GM12878 (cell line): ENCODE measurements at regions not wholly inside any gene's neighbourhood (a gene's known extent, or its start where the extent isn't known, plus 50 kb on each side); places are given as distances from the start of the nearest gene placed in this dataset.

ENCODE experiments used
- ATAC-seq: fragments of 200-7000 bp; cut with Tn5 transposase; 3 replicates; pipeline ENCODE4 v1.9.1; 2020; ENCODE audit warnings: mild to moderate bottlenecking, moderate library complexity
- BruUV-seq: library from RNA; stranded (reverse); fragments of 400-500 nt; replicated peaks from 2 replicates; lab custom pipeline; 2021; lab: Mats Ljungman, UMichigan
- CTCF ChIA-PET: fragments of 300-600 bp; sonication (Branson Sonifier 250); formaldehyde crosslinking; extraction: SDS; loops from one replicate; lab custom pipeline; 2021; ENCODE audit warnings: inconsistent platforms; lab: Yijun Ruan, JAX
- POLR2A ChIA-PET: fragments of 350-600 bp; formaldehyde crosslinking; extraction: SDS; loops from one replicate; lab custom pipeline; 2021; ENCODE audit warnings: inconsistent platforms; lab: Charles Lee
- RAD21 ChIA-PET: fragments of 300-600 bp; sonication (Branson Sonifier 250); formaldehyde crosslinking; loops from one replicate; lab custom pipeline; 2023; ENCODE audit warnings: antibody characterized with exemption; ENCODE audit not compliant: unreplicated experiment; lab: Charles Lee
- SMC1A ChIA-PET: fragments of 300-600 bp; sonication (Branson Sonifier 250); formaldehyde crosslinking; loops from one replicate; lab custom pipeline; 2023; ENCODE audit not compliant: unreplicated experiment, uncharacterized antibody; lab: Charles Lee
- DNase-seq: peaks from one replicate; pipeline ENCODE4 v3.0.0-alpha.2; 2011; ENCODE audit warnings: low read depth, low spot score
- FAIRE-seq: peaks from 3 replicates; lab custom pipeline; 2011; peaks lifted over from hg19 to GRCh38; lab: Jason Lieb, UNC
- H2AFZ ChIP-seq: 2 replicates; pipeline ENCODE4 v1.6.0; 2011; ENCODE audit warnings: low read depth, low read length, control low read depth; ENCODE audit not compliant: control insufficient read depth
- H3K27ac ChIP-seq: 2 replicates; pipeline ENCODE4 v1.5.1; 2011; ENCODE audit warnings: control low read depth; ENCODE audit not compliant: control insufficient read depth, insufficient read depth
- H3K27me3 ChIP-seq, 2 experiments: replicated peaks in 1 of 2; 2 replicates each; pipeline versions ENCODE4 v1.6.0 to v1.6.1; 2011; ENCODE audit warnings: low read length in 1 of 2; ENCODE audit not compliant: control insufficient read depth in 2 of 2, insufficient read depth in 2 of 2
- H3K36me3 ChIP-seq, 2 experiments: 2 replicates each; pipeline ENCODE4 v1.5.1; 2011; ENCODE audit warnings: low read length in 1 of 2; ENCODE audit not compliant: control insufficient read depth in 2 of 2, insufficient read depth in 2 of 2
- H3K4me1 ChIP-seq: 2 replicates; pipeline ENCODE4 v1.6.1; 2011; ENCODE audit warnings: mild to moderate bottlenecking, low read length, moderate library complexity, mixed read lengths; ENCODE audit not compliant: control insufficient read depth, insufficient read depth
- H3K4me2 ChIP-seq: 2 replicates; pipeline ENCODE4 v1.6.0; 2011; ENCODE audit warnings: control low read depth; ENCODE audit not compliant: control insufficient read depth, insufficient read depth
- H3K4me3 ChIP-seq: fragments of 200-600 bp; sonication (generic); 2 replicates; pipeline ENCODE4 v1.5.1; 2016
- H3K79me2 ChIP-seq: 2 replicates; pipeline ENCODE4 v1.6.0; 2011; ENCODE audit warnings: low read length; ENCODE audit not compliant: control insufficient read depth, insufficient read depth
- H3K9ac ChIP-seq: 2 replicates; pipeline ENCODE4 v1.8.0; 2011; ENCODE audit warnings: low read length, control low read depth, mixed read lengths; ENCODE audit not compliant: control insufficient read depth, insufficient read depth
- H3K9me3 ChIP-seq: replicated peaks from 3 replicates; pipeline ENCODE4 v1.5.1; 2011; ENCODE audit warnings: mild to moderate bottlenecking, low read length; ENCODE audit not compliant: control insufficient read depth, insufficient read depth
- H4K20me1 ChIP-seq: 2 replicates; pipeline ENCODE4 v1.6.0; 2011; ENCODE audit not compliant: control insufficient read depth, insufficient read depth
- BMI1 ChIP-seq: fragments of 450-650 bp; IDR thresholded peaks from 2 replicates; pipeline ENCODE4 v1.6.1; 2016; ENCODE audit warnings: mild to moderate bottlenecking, moderate library complexity, borderline replicate concordance
- NRF1 ChIP-seq: conservative IDR thresholded peaks from 2 replicates; pipeline ENCODE4 v1.6.1; 2011; ENCODE audit warnings: mild to moderate bottlenecking, low read depth, low read length, improper control_type of control experiment
- TAF1 ChIP-seq: IDR thresholded peaks from 2 replicates; pipeline ENCODE4 v1.6.1; 2011; ENCODE audit warnings: mild to moderate bottlenecking, low read depth, low read length, borderline replicate concordance
- WGBS: methylation state at CpG from one replicate; pipeline ENCODE4 v1.1.6; 2016; ENCODE audit warnings: low lambda C conversion rate; ENCODE audit not compliant: insufficient replicate concordance, insufficient coverage; ENCODE audit errors: missing lambda C conversion rate; 5-methylcytosine and 5-hydroxymethylcytosine counted together
- in situ Hi-C: fragments of 300-500 bp; cut with MboI; formaldehyde crosslinking; loops from 9 replicates; pipeline ENCODE4 v1.14.3; 2018; ENCODE audit warnings: mixed read lengths
- intact Hi-C: fragments of 100-400 bp; cut with micrococcal nuclease; formaldehyde crosslinking; loops from one replicate; pipeline ENCODE4 v1.14.2; 2022; ENCODE audit not compliant: unreplicated experiment
- TF ChIP-seq, protein P1 (sequence below): fragments of 450-650 bp; IDR thresholded peaks from 2 replicates; pipeline ENCODE4 v1.6.1; 2017; ENCODE audit warnings: mild to moderate bottlenecking, moderate library complexity

DNA sequence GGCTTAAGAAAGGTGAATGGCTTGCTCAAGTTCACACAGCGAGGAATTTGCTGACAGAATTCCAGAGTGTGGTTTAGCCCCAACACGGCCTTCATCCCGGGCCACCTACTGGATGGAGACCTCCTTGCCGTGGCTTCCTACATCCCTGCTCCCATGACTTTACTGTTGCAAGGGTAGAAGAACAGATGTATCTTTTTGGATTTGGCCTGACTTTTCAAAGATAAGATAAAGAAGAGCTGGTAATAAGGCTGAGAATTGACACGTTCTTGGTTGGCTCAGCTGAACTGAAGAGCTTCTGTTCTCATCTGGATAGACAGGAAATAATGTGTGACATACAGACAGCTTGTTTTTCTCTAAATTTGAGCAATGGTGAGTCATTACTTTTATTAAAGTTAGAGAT is 113.1 kb downstream of the KLF5 start:
- no peaks in the 10 kb centered on the region for H3K9me3 ChIP-seq
- BruUV-seq = no TSS peak
- ChIA-PET SMC1A (no interaction called here), RAD21 (no interaction called here), POLR2A (no interaction called here), CTCF (no interaction called here)
- no peak overlapping the region for H3K27ac ChIP-seq
- WGBS = 29% methylated on average over 5 of the region's 5 CpGs
- in situ Hi-C loops = no loop called here
- TF ChIP-seq NRF1 = no peak
- TF ChIP-seq BMI1 = no peak
- TF ChIP-seq TAF1 = no peak
- TF ChIP-seq, protein P1, sequence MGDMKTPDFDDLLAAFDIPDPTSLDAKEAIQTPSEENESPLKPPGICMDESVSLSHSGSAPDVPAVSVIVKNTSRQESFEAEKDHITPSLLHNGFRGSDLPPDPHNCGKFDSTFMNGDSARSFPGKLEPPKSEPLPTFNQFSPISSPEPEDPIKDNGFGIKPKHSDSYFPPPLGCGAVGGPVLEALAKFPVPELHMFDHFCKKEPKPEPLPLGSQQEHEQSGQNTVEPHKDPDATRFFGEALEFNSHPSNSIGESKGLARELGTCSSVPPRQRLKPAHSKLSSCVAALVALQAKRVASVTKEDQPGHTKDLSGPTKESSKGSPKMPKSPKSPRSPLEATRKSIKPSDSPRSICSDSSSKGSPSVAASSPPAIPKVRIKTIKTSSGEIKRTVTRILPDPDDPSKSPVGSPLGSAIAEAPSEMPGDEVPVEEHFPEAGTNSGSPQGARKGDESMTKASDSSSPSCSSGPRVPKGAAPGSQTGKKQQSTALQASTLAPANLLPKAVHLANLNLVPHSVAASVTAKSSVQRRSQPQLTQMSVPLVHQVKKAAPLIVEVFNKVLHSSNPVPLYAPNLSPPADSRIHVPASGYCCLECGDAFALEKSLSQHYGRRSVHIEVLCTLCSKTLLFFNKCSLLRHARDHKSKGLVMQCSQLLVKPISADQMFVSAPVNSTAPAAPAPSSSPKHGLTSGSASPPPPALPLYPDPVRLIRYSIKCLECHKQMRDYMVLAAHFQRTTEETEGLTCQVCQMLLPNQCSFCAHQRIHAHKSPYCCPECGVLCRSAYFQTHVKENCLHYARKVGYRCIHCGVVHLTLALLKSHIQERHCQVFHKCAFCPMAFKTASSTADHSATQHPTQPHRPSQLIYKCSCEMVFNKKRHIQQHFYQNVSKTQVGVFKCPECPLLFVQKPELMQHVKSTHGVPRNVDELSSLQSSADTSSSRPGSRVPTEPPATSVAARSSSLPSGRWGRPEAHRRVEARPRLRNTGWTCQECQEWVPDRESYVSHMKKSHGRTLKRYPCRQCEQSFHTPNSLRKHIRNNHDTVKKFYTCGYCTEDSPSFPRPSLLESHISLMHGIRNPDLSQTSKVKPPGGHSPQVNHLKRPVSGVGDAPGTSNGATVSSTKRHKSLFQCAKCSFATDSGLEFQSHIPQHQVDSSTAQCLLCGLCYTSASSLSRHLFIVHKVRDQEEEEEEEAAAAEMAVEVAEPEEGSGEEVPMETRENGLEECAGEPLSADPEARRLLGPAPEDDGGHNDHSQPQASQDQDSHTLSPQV = no peak
- H3K36me3 ChIP-seq = no peaks in the 10 kb centered on the region
- H3K79me2 ChIP-seq = no peaks in the 10 kb centered on the region
- no peak overlapping the region for H3K4me2 ChIP-seq
- DNase-seq = no peak
- no peaks in the 10 kb centered on the region for H4K20me1 ChIP-seq
- H3K27me3 ChIP-seq = no peaks in the 10 kb centered on the region
- FAIRE-seq = no peak
- intact Hi-C loops = no loop called here
- no peak overlapping the region for H3K4me3 ChIP-seq
- no peak overlapping the region for H3K9ac ChIP-seq
- no peak overlapping the region for H2AFZ ChIP-seq
- no peaks in the 10 kb centered on the region for H3K4me1 ChIP-seq
- no peak for ATAC-seq
